ENCODE measurements at regions not wholly inside any gene's neighbourhood (a gene's known extent, or its start where the extent isn't known, plus 50 kb on each side); places are given as distances from the start of the nearest gene placed in this dataset.

DNA sequence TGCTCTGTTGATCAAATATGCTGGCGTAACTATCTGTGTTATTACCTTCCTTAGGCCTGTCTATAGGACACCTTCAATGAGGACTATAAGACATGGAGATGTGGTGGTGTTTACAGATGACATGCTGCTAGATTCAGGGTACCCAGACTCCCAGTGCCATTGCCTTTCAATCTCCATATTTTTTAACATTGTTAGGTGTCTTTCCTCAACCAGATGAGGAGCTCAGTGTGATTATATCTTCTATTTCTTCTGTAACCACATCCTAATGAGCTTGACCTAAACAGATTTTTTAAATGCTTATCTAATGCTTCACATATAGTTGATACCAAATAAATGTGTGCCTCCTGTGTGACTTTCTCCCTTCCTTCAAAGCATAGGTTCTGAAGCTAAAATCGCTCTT, 730.1 kb upstream of the NR2F2 start:
- Histone ChIP-seq H4K20me1 (ENCODE audit: insufficient read depth, low read length) (no peaks in the 10 kb centered on the region), H3K36me3 (replicated peaks; ENCODE audit: insufficient read depth, low read length) (no peaks in the 10 kb centered on the region), H3K4me1 (ENCODE audit: low read length) (no peaks in the 10 kb centered on the region), H3F3A (ENCODE audit: insufficient read depth, low read length) (no peaks in the 10 kb centered on the region), H3K4me2 (ENCODE audit: low read depth, low read length) (no peak overlapping the region), H3K9me2 (replicated peaks; ENCODE audit: insufficient read depth, low read length) (no peaks in the 10 kb centered on the region), H3K9ac (ENCODE audit: low read length) (no peak overlapping the region), H3K79me2 (ENCODE audit: low read length) (no peaks in the 10 kb centered on the region), H3K27ac (ENCODE audit: low read length) (no peak overlapping the region), H3K27me3 (replicated peaks; ENCODE audit: insufficient read depth, low read length) (no peaks in the 10 kb centered on the region), H3K4me3 (ENCODE audit: low read length) (no peak overlapping the region), H2AFZ (ENCODE audit: low read length) (no peak overlapping the region), H3K9me3 (replicated peaks; ENCODE audit: insufficient read depth, low read length) (no peaks in the 10 kb centered on the region)
- TF ChIP-seq EZH2phosphoT487 (IDR thresholded peaks at IDR 0.05; ENCODE audit: low read length) = no peak
- TF ChIP-seq EZH2 (optimal IDR thresholded peaks at IDR 0.05; ENCODE audit: low read depth, low read length) = no peak
- TF ChIP-seq, protein P1, sequence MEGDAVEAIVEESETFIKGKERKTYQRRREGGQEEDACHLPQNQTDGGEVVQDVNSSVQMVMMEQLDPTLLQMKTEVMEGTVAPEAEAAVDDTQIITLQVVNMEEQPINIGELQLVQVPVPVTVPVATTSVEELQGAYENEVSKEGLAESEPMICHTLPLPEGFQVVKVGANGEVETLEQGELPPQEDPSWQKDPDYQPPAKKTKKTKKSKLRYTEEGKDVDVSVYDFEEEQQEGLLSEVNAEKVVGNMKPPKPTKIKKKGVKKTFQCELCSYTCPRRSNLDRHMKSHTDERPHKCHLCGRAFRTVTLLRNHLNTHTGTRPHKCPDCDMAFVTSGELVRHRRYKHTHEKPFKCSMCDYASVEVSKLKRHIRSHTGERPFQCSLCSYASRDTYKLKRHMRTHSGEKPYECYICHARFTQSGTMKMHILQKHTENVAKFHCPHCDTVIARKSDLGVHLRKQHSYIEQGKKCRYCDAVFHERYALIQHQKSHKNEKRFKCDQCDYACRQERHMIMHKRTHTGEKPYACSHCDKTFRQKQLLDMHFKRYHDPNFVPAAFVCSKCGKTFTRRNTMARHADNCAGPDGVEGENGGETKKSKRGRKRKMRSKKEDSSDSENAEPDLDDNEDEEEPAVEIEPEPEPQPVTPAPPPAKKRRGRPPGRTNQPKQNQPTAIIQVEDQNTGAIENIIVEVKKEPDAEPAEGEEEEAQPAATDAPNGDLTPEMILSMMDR (IDR thresholded peaks at IDR 0.05; ENCODE audit: low read length) = no peak
- no peak for DNase-seq

DNA sequence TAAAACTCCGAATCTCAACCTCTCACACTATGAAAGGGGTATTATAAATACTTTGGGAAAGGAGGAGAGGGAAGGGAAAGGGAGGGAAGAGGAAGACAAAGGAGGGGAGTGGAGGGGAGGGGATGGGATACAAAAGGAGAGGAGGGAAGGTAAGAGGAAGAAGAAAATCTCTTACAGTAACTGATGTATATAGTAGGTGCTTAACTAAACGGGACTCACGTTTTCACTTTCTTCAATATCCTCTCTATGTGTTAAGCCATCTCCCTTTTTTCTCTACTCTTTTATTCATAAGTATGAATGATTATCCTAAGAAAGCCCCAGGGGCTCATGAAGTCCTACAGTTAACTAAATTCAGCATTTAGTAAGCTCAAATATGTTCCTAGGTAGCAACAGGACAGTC, 729.6 kb upstream of the NR2F2 start:
- no peaks in the 10 kb centered on the region for H3K79me2 ChIP-seq (ENCODE audit: low read length)
- no peak overlapping the region for H3K4me3 ChIP-seq (ENCODE audit: low read length)
- no peaks in the 10 kb centered on the region for H3K4me1 ChIP-seq (ENCODE audit: low read length)
- DNase-seq = no peak
- no peaks in the 10 kb centered on the region for H3K9me3 ChIP-seq (replicated peaks; ENCODE audit: insufficient read depth, low read length)
- H3K9me2 ChIP-seq (replicated peaks; ENCODE audit: insufficient read depth, low read length) = no peaks in the 10 kb centered on the region
- no peak overlapping the region for H3K27ac ChIP-seq (ENCODE audit: low read length)
- no peaks in the 10 kb centered on the region for H3K36me3 ChIP-seq (replicated peaks; ENCODE audit: insufficient read depth, low read length)
- H3K9ac ChIP-seq (ENCODE audit: low read length) = no peak overlapping the region
- no peaks in the 10 kb centered on the region for H4K20me1 ChIP-seq (ENCODE audit: insufficient read depth, low read length)
- H3K4me2 ChIP-seq (ENCODE audit: low read depth, low read length) = no peak overlapping the region
- no peaks in the 10 kb centered on the region for H3K27me3 ChIP-seq (replicated peaks; ENCODE audit: insufficient read depth, low read length)
- no peaks in the 10 kb centered on the region for H3F3A ChIP-seq (ENCODE audit: insufficient read depth, low read length)
- H2AFZ ChIP-seq (ENCODE audit: low read length) = no peak overlapping the region
- TF ChIP-seq, protein P1 (IDR thresholded peaks at IDR 0.05; ENCODE audit: low read length) = no peak
- TF ChIP-seq EZH2phosphoT487 (IDR thresholded peaks at IDR 0.05; ENCODE audit: low read length) = no peak
- TF ChIP-seq EZH2 (optimal IDR thresholded peaks at IDR 0.05; ENCODE audit: low read depth, low read length) = no peak

DNA sequence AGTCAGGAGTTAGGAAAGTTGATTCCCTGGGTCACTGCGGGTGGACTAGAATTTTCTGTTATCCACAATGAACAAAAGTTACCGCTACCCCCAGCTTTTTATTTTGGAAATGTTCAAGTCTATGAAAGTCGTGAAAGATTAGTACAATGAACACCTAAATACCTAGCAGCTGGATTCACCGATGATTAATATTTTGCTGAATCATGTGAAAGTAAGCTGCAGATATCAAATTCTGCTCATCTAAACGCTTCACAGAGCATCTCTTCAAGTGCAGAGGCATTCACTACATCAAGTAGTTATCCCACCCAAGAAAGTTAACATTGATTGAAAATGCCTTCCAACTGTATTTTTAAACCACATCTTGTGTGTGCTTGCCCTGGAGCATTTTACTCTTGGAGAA, 729.0 kb upstream of the NR2F2 start:
- Histone ChIP-seq H3K4me2 (ENCODE audit: low read depth, low read length) (no peak overlapping the region), H3K4me1 (ENCODE audit: low read length) (no peaks in the 10 kb centered on the region), H3K9me2 (replicated peaks; ENCODE audit: insufficient read depth, low read length) (no peaks in the 10 kb centered on the region), H3K79me2 (ENCODE audit: low read length) (no peaks in the 10 kb centered on the region), H4K20me1 (ENCODE audit: insufficient read depth, low read length) (no peaks in the 10 kb centered on the region), H3K36me3 (replicated peaks; ENCODE audit: insufficient read depth, low read length) (no peaks in the 10 kb centered on the region), H3K27ac (ENCODE audit: low read length) (no peak overlapping the region), H3K9me3 (replicated peaks; ENCODE audit: insufficient read depth, low read length) (no peaks in the 10 kb centered on the region), H3K4me3 (ENCODE audit: low read length) (no peak overlapping the region), H2AFZ (ENCODE audit: low read length) (no peak overlapping the region), H3F3A (ENCODE audit: insufficient read depth, low read length) (no peaks in the 10 kb centered on the region), H3K27me3 (replicated peaks; ENCODE audit: insufficient read depth, low read length) (no peaks in the 10 kb centered on the region), H3K9ac (ENCODE audit: low read length) (no peak overlapping the region)
- TF ChIP-seq, protein P1 (IDR thresholded peaks at IDR 0.05; ENCODE audit: low read length) = no peak
- no peak for TF ChIP-seq EZH2 (optimal IDR thresholded peaks at IDR 0.05; ENCODE audit: low read depth, low read length)
- TF ChIP-seq EZH2phosphoT487 (IDR thresholded peaks at IDR 0.05; ENCODE audit: low read length) = no peak
- no peak for DNase-seq

All from MM.1S (cell line).